ENCODE measurements at regions not wholly inside any gene's neighbourhood (a gene's known extent, or its start where the extent isn't known, plus 50 kb on each side); places are given as distances from the start of the nearest gene placed in this dataset.

- Mint-ChIP-seq H3K9me3 (no peaks in the 10 kb centered on the region), H3K36me3 (no peaks in the 10 kb centered on the region), H3K4me1 (no peaks in the 10 kb centered on the region), H3K4me3 (no peak overlapping the region), H3K27me3 (ENCODE audit: insufficient read depth, low read depth) (peaks cover 4% of the 10 kb centered on the region), H3K27ac (no peak overlapping the region)
- Histone ChIP-seq H3K4me1 (no peaks in the 10 kb centered on the region), H3F3A (ENCODE audit: low read depth) (no peaks in the 10 kb centered on the region), H2AFZ (replicated peaks) (no peak overlapping the region), H3K9me3 (ENCODE audit: low read depth) (no peaks in the 10 kb centered on the region), H3K36me3 (no peaks in the 10 kb centered on the region), H3K79me2 (ENCODE audit: low read depth) (no peaks in the 10 kb centered on the region), H3K4me3 (no peak overlapping the region), H4K20me1 (ENCODE audit: low read depth) (no peaks in the 10 kb centered on the region), H3K27ac (no peak overlapping the region), H3K27me3 (no peaks in the 10 kb centered on the region), H3K4me2 (no peak overlapping the region), H3K9ac (no peak overlapping the region)
- DNase-seq (ENCODE audit: low spot score), result no peak
- TF ChIP-seq CTCF (IDR thresholded peaks at IDR 0.05), result no peak
- TF ChIP-seq EZH2phosphoT487 (IDR thresholded peaks at IDR 0.05), result no peak
- TF ChIP-seq EZH2 (IDR thresholded peaks at IDR 0.05), result no peak
These were observed 363.7 kb upstream of the FSIP2 start for GRCh38 chr2:185374878-185375277.

- H3K4me2 ChIP-seq, result no peak overlapping the region
- Mint-ChIP-seq H3K4me1 (no peaks in the 10 kb centered on the region), H3K9me3 (no peaks in the 10 kb centered on the region), H3K36me3 (no peaks in the 10 kb centered on the region), H3K27me3 (ENCODE audit: insufficient read depth, low read depth) (peaks cover 6% of the 10 kb centered on the region), H3K27ac (no peak overlapping the region), H3K4me3 (no peak overlapping the region)
- no peak overlapping the region for H3K9ac ChIP-seq
- no peaks in the 10 kb centered on the region for H3K27me3 ChIP-seq
- no peak overlapping the region for H2AFZ ChIP-seq (replicated peaks)
- TF ChIP-seq EZH2phosphoT487 (IDR thresholded peaks at IDR 0.05), result no peak
- no peak for TF ChIP-seq CTCF (IDR thresholded peaks at IDR 0.05)
- no peak for TF ChIP-seq EZH2 (IDR thresholded peaks at IDR 0.05)
- H3K4me1 ChIP-seq, result no peaks in the 10 kb centered on the region
- no peak overlapping the region for H3K27ac ChIP-seq
- no peaks in the 10 kb centered on the region for H3K79me2 ChIP-seq (ENCODE audit: low read depth)
- no peak overlapping the region for H3K4me3 ChIP-seq
- no peaks in the 10 kb centered on the region for H3K9me3 ChIP-seq (ENCODE audit: low read depth)
- H4K20me1 ChIP-seq (ENCODE audit: low read depth), result no peaks in the 10 kb centered on the region
- no peaks in the 10 kb centered on the region for H3F3A ChIP-seq (ENCODE audit: low read depth)
- no peaks in the 10 kb centered on the region for H3K36me3 ChIP-seq
- no peak for DNase-seq (ENCODE audit: low spot score)
These were observed 362.9 kb upstream of the FSIP2 start for GRCh38 chr2:185375731-185376130.

DNA sequence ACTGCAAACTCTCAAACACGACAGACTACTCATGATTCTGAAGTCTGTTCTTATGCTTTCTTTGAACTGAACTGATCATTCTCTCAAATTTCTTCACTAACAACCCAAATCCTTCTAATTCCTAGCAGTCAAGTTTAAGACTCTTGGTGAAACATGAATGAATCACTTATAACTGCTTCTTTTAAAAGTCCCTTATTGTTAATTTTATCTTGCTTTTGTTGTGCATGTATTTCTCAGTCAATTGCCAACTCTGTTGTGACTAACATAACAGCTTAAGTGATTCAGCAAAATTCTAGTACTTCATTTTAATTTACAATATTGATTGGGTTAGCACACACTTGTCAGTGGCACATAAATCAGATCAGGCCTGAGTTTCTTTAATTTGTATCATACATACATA is 357.0 kb upstream of the FSIP2 start:
- Mint-ChIP-seq H3K4me3 (no peak overlapping the region), H3K36me3 (no peaks in the 10 kb centered on the region), H3K9me3 (no peaks in the 10 kb centered on the region), H3K27me3 (ENCODE audit: insufficient read depth, low read depth) (peaks cover 6% of the 10 kb centered on the region), H3K27ac (no peak overlapping the region), H3K4me1 (no peaks in the 10 kb centered on the region)
- H3K9me3 ChIP-seq (ENCODE audit: low read depth), result no peaks in the 10 kb centered on the region
- H3K79me2 ChIP-seq (ENCODE audit: low read depth), result no peaks in the 10 kb centered on the region
- H3K9ac ChIP-seq, result no peak overlapping the region
- H3K27me3 ChIP-seq, result no peaks in the 10 kb centered on the region
- H4K20me1 ChIP-seq (ENCODE audit: low read depth), result no peaks in the 10 kb centered on the region
- no peaks in the 10 kb centered on the region for H3F3A ChIP-seq (ENCODE audit: low read depth)
- H3K4me3 ChIP-seq, result no peak overlapping the region
- H3K36me3 ChIP-seq, result no peaks in the 10 kb centered on the region
- H3K4me2 ChIP-seq, result no peak overlapping the region
- no peak overlapping the region for H3K27ac ChIP-seq
- H3K4me1 ChIP-seq, result no peaks in the 10 kb centered on the region
- no peak for DNase-seq (ENCODE audit: low spot score)
- no peak overlapping the region for H2AFZ ChIP-seq (replicated peaks)
- TF ChIP-seq EZH2phosphoT487 (IDR thresholded peaks at IDR 0.05) (no peak), EZH2 (IDR thresholded peaks at IDR 0.05) (no peak), CTCF (IDR thresholded peaks at IDR 0.05) (no peak)
